Gastrocnemius medialis (tissue), 4 donors: ENCODE measurements at regions not wholly inside any gene's neighbourhood (a gene's known extent, or its start where the extent isn't known, plus 50 kb on each side); places are given as distances from the start of the nearest gene placed in this dataset.

Experiments used
- CTCF ChIP-seq, 5 experiments: fragments of 450-650 bp in 3 of 5; fragments of 200-600 bp in 2 of 5; sonication (generic) in 2 of 5; IDR thresholded peaks in 4 of 5; conservative IDR thresholded peaks in 1 of 5; 1 replicate in 4 of 5; 2 replicates in 1 of 5; pipeline ENCODE4 v1.5.1; 2016 to 2019; ENCODE audit warnings: antibody characterized with exemption in 5 of 5, mild to moderate bottlenecking in 3 of 5, moderate library complexity in 3 of 5
- POLR2A ChIP-seq, 2 donors: fragments of 450-650 bp; IDR thresholded peaks; one replicate each; pipeline ENCODE4 v1.6.1; 2017; ENCODE audit warnings: antibody characterized with exemption in 2 of 2, mild to moderate bottlenecking in 2 of 2, moderate library complexity in 2 of 2

- TF ChIP-seq POLR2A (IDR thresholded peaks at IDR 0.05) (no peak), CTCF (IDR thresholded peaks at IDR 0.05 in 4 of 5, conservative IDR thresholded peaks at IDR 0.05 in 1 of 5) (no peak)
These were observed 291.8 kb upstream of the FOXQ1 start for GRCh38 chr6:1020133-1020532.
